ENCODE measurements at regions not wholly inside any gene's neighbourhood (a gene's known extent, or its start where the extent isn't known, plus 50 kb on each side); places are given as distances from the start of the nearest gene placed in this dataset.

DNA sequence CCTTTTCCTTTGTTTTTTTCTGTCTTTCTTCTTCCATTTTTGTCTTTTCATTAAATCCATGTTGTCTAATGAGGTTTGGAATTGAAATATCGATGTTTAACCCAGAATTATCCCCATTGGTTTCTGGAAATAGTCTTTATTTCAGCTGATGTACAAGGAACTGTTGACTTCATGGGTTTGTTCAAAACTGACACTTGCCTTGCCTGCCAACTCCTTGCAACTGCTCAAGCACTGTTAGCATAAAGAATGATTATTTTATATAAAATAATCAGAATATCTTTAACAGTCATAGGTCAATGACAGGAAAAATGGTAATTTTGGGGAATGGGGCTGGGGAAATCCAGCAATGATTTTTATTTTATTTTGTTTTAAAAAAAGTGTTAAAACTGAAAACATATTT, 359.6 kb upstream of the LCORL start:
- TF ChIP-seq POLR2A (IDR thresholded peaks at IDR 0.05; ENCODE audit: low read length): no peak
- TF ChIP-seq GATA1 (IDR thresholded peaks at IDR 0.05; ENCODE audit: low read depth, low read length): no peak

All from erythroblast (primary cell).